ENCODE measurements at regions not wholly inside any gene's neighbourhood (a gene's known extent, or its start where the extent isn't known, plus 50 kb on each side); places are given as distances from the start of the nearest gene placed in this dataset.

- no peak for TF ChIP-seq MLX (CRISPR knock-in tag; conservative IDR thresholded peaks at IDR 0.05)
- TF ChIP-seq TCF7L2 (IDR thresholded peaks at IDR 0.05; ENCODE audit: low read depth, low read length), result no peak
- no peak for TF ChIP-seq CREB1 (IDR thresholded peaks at IDR 0.05)
- no peak for TF ChIP-seq CREB1 (CRISPR knock-in tag; IDR thresholded peaks at IDR 0.05)
- TF ChIP-seq RNF219 (CRISPR knock-in tag; IDR thresholded peaks at IDR 0.05), result no peak
- TF ChIP-seq ZNF707 (CRISPR knock-in tag; conservative IDR thresholded peaks at IDR 0.05), result no peak
Observed at GRCh38 chr14:31920001-31920400, 157.1 kb upstream of the ARHGAP5 start (continued).

GRCh38 chr14:31920989-31921650 lies 156.0 kb upstream of the ARHGAP5 start:
- intact Hi-C loops (cut with micrococcal nuclease), result no loop called here
- Histone ChIP-seq H3K9me1 (ENCODE audit: control insufficient read depth, insufficient read depth, low read length) (no peaks in the 10 kb centered on the region), H3K9ac (ENCODE audit: insufficient read depth in 1 of 2, low read depth in 2 of 2, low read length in 2 of 2) (no peak overlapping the region), H4K20me1 (replicated peaks; ENCODE audit: control insufficient read depth, insufficient read depth, low read length) (no peaks in the 10 kb centered on the region), H3K36me3 (ENCODE audit: control insufficient read depth, insufficient read depth, low read length) (no peaks in the 10 kb centered on the region), H2AFZ (ENCODE audit: low read depth, low read length) (no peak overlapping the region), H3K4me1 (replicated peaks in 1 of 2; ENCODE audit: control insufficient read depth in 2 of 2, insufficient read depth in 2 of 2, low read length in 2 of 2) (no peaks in the 10 kb centered on the region), H3K27ac (ENCODE audit: extremely low read depth, low read depth, low read length) (no peak overlapping the region), H3K4me2 (ENCODE audit: insufficient read depth, low read length) (no peak overlapping the region), H3K9me3 (replicated peaks; ENCODE audit: control insufficient read depth, insufficient read depth, low read depth, low read length) (no peaks in the 10 kb centered on the region), H3K27me3 (ENCODE audit: control insufficient read depth in 2 of 2, insufficient read depth in 2 of 2, low read length in 2 of 2) (no peaks in the 10 kb centered on the region), H3K4me3 (no peak overlapping the region), H3K79me2 (ENCODE audit: control insufficient read depth, insufficient read depth, low read length) (no peaks in the 10 kb centered on the region)
- no TSS peak for BruUV-seq (replicated peaks)
- DNase-seq (ENCODE audit: extremely low read depth in 1 of 4, low spot score in 3 of 4), result no peak
- ChIA-PET CTCF (ENCODE audit: low intra/inter-chr PET ratio) (no interaction called here), POLR2A (interaction anchor here (0.8 kb wide), 1 partner anchor 19 kb away, joined by 3 read pairs; no protein-coding TSS in a partner anchor)
- 47% methylated on average over 5 of the region's 5 CpGs for WGBS (ENCODE audit: insufficient coverage, low coverage, missing lambda C conversion rate)
- no peak for ATAC-seq
- no peak for FAIRE-seq
- in situ Hi-C loops (cut with MboI), result no loop called here
- TF ChIP-seq JUNB (CRISPR knock-in tag; conservative IDR thresholded peaks at IDR 0.05) (no peak), ZBTB8A (IDR thresholded peaks at IDR 0.05; ENCODE audit: partially characterized antibody) (no peak), KDM1A (IDR thresholded peaks at IDR 0.05) (no peak), CXXC5 (CRISPR knock-in tag; IDR thresholded peaks at IDR 0.05) (no peak), NFE2 (IDR thresholded peaks at IDR 0.05; ENCODE audit: low read depth) (no peak), LCOR (CRISPR knock-in tag; IDR thresholded peaks at IDR 0.05) (no peak), CTCFL (IDR thresholded peaks at IDR 0.05; ENCODE audit: borderline replicate concordance, insufficient read depth, low read depth, low read length, poor library complexity, severe bottlenecking) (no peak), DEAF1 (CRISPR knock-in tag; IDR thresholded peaks at IDR 0.05) (no peak), SIN3B (IDR thresholded peaks at IDR 0.05; ENCODE audit: low read depth) (no peak), PTTG1 (tag; IDR thresholded peaks at IDR 0.05; ENCODE audit: low read depth) (no peak)
